ENCODE measurements at regions not wholly inside any gene's neighbourhood (a gene's known extent, or its start where the extent isn't known, plus 50 kb on each side); places are given as distances from the start of the nearest gene placed in this dataset.

GRCh38 chr6:134619789-134620188 is 301.9 kb upstream of the SGK1 start:
- no peak overlapping the region for H3K4me2 ChIP-seq
- CTCF ChIA-PET = interaction anchor here (1.3 to 1.6 kb wide), 3 partner anchors 16 to 197 kb away, joined by 3 to 5 read pairs (median 4); no protein-coding TSS in a partner anchor
- no peaks in the 10 kb centered on the region for H3K4me1 ChIP-seq
- FAIRE-seq (no peak), DNase-seq (ENCODE audit: low read depth in 1 of 2, low spot score in 1 of 2) (no peak), ATAC-seq (no peak)
- POLR2A ChIA-PET = no interaction called here
- no peaks in the 10 kb centered on the region for H3K9me3 ChIP-seq
- 80% methylated on average over 4 of the region's 4 CpGs for WGBS (ENCODE audit: missing lambda C conversion rate)
- no peak for TF ChIP-seq CHD4 (IDR thresholded peaks at IDR 0.05; ENCODE audit: borderline replicate concordance)
- TF ChIP-seq, protein P1, sequence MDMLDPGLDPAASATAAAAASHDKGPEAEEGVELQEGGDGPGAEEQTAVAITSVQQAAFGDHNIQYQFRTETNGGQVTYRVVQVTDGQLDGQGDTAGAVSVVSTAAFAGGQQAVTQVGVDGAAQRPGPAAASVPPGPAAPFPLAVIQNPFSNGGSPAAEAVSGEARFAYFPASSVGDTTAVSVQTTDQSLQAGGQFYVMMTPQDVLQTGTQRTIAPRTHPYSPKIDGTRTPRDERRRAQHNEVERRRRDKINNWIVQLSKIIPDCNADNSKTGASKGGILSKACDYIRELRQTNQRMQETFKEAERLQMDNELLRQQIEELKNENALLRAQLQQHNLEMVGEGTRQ (IDR thresholded peaks at IDR 0.05) = no peak
- TF ChIP-seq MAFK (IDR thresholded peaks at IDR 0.05; ENCODE audit: partially characterized antibody) = no peak
- no peak for TF ChIP-seq TFCP2L1 (CRISPR knock-in tag; IDR thresholded peaks at IDR 0.05)
- H3K27ac ChIP-seq = peak overlapping the region in 1 of 2 experiments; percentile 24; a peak in 1 of 6 replicates
- no peak overlapping the region for H3K4me3 ChIP-seq

GRCh38 chr6:134619077-134619476 is 301.2 kb upstream of the SGK1 start:
- H3K27ac ChIP-seq = no peak overlapping the region

GRCh38 chr6:134614606-134615485 is 296.9 kb upstream of the SGK1 start:
- Histone ChIP-seq H3K27ac (no peak overlapping the region), H3K9me3 (peaks cover 5% of the 10 kb centered on the region; the same call in 1 of the 3 replicates), H3K4me1 (no peaks in the 10 kb centered on the region), H3K4me3 (no peak overlapping the region), H3K4me2 (no peak overlapping the region)
- TF ChIP-seq PHF8 (IDR thresholded peaks at IDR 0.05; ENCODE audit: borderline replicate concordance, low read depth) = no peak
- TF ChIP-seq HOXA7 (CRISPR knock-in tag; IDR thresholded peaks at IDR 0.05) = no peak
- TF ChIP-seq NFE2L2 (conservative IDR thresholded peaks at IDR 0.05; ENCODE audit: low read length) = no peak
- TF ChIP-seq EHF (CRISPR knock-in tag; IDR thresholded peaks at IDR 0.05) = no peak
- TF ChIP-seq HOXB13 (CRISPR knock-in tag; IDR thresholded peaks at IDR 0.05; ENCODE audit: low read depth) = no peak
- TF ChIP-seq CBX8 (IDR thresholded peaks at IDR 0.05) = no peak
- no peak for TF ChIP-seq KDM5A (IDR thresholded peaks at IDR 0.05)
- no peak for TF ChIP-seq MAFK (IDR thresholded peaks at IDR 0.05; ENCODE audit: partially characterized antibody)
- no peak for TF ChIP-seq RARB (CRISPR knock-in tag; IDR thresholded peaks at IDR 0.05)
- no peak for TF ChIP-seq ZNF302 (CRISPR knock-in tag; IDR thresholded peaks at IDR 0.05)
- TF ChIP-seq, protein P2, sequence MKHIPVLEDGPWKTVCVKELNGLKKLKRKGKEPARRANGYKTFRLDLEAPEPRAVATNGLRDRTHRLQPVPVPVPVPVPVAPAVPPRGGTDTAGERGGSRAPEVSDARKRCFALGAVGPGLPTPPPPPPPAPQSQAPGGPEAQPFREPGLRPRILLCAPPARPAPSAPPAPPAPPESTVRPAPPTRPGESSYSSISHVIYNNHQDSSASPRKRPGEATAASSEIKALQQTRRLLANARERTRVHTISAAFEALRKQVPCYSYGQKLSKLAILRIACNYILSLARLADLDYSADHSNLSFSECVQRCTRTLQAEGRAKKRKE (CRISPR knock-in tag; IDR thresholded peaks at IDR 0.05; ENCODE audit: low read depth) = no peak
- TF ChIP-seq SMC3 (IDR thresholded peaks at IDR 0.05) = no peak
- FAIRE-seq = no peak
- ChIA-PET POLR2A (no interaction called here), CTCF (no interaction called here)
- DNase-seq (ENCODE audit: low read depth in 1 of 2, low spot score in 1 of 2) = no peak
- WGBS (ENCODE audit: missing lambda C conversion rate) = 82% methylated on average over 5 of the region's 5 CpGs
- ATAC-seq = no peak

More at GRCh38 chr6:134619077-134619476, 301.2 kb upstream of the SGK1 start:
- no peak for DNase-seq (ENCODE audit: low read depth in 1 of 2, low spot score in 1 of 2)
- TF ChIP-seq, protein P3, sequence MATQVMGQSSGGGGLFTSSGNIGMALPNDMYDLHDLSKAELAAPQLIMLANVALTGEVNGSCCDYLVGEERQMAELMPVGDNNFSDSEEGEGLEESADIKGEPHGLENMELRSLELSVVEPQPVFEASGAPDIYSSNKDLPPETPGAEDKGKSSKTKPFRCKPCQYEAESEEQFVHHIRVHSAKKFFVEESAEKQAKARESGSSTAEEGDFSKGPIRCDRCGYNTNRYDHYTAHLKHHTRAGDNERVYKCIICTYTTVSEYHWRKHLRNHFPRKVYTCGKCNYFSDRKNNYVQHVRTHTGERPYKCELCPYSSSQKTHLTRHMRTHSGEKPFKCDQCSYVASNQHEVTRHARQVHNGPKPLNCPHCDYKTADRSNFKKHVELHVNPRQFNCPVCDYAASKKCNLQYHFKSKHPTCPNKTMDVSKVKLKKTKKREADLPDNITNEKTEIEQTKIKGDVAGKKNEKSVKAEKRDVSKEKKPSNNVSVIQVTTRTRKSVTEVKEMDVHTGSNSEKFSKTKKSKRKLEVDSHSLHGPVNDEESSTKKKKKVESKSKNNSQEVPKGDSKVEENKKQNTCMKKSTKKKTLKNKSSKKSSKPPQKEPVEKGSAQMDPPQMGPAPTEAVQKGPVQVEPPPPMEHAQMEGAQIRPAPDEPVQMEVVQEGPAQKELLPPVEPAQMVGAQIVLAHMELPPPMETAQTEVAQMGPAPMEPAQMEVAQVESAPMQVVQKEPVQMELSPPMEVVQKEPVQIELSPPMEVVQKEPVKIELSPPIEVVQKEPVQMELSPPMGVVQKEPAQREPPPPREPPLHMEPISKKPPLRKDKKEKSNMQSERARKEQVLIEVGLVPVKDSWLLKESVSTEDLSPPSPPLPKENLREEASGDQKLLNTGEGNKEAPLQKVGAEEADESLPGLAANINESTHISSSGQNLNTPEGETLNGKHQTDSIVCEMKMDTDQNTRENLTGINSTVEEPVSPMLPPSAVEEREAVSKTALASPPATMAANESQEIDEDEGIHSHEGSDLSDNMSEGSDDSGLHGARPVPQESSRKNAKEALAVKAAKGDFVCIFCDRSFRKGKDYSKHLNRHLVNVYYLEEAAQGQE (IDR thresholded peaks at IDR 0.05) = no peak
- TF ChIP-seq POLR2A (IDR thresholded peaks at IDR 0.05; ENCODE audit: low read length) (no peak), TFCP2L1 (CRISPR knock-in tag; IDR thresholded peaks at IDR 0.05) (no peak), RFX5 (IDR thresholded peaks at IDR 0.05) (no peak), BHLHE40 (IDR thresholded peaks at IDR 0.05; ENCODE audit: low read depth, low read length) (no peak), MYC (IDR thresholded peaks at IDR 0.05; ENCODE audit: borderline replicate concordance, low read length) (no peak), NFE2L2 (conservative IDR thresholded peaks at IDR 0.05; ENCODE audit: low read length) (no peak), POLR2AphosphoS2 (conservative IDR thresholded peaks at IDR 0.05; ENCODE audit: low read length) (no peak), FOSB (CRISPR knock-in tag; IDR thresholded peaks at IDR 0.05) (no peak), RCOR1 (IDR thresholded peaks at IDR 0.05; ENCODE audit: low read depth, low read length) (no peak), CEBPB (IDR thresholded peaks at IDR 0.05) (no peak), PHF8 (IDR thresholded peaks at IDR 0.05; ENCODE audit: borderline replicate concordance, low read depth) (no peak), JUNB (IDR thresholded peaks at IDR 0.05) (no peak), HDAC2 (IDR thresholded peaks at IDR 0.05) (no peak), KDM5A (IDR thresholded peaks at IDR 0.05) (no peak), NR3C1 (IDR thresholded peaks at IDR 0.05) (no peak)
- TF ChIP-seq, protein P2 (CRISPR knock-in tag; IDR thresholded peaks at IDR 0.05; ENCODE audit: low read depth) = no peak
- TF ChIP-seq, protein P4, sequence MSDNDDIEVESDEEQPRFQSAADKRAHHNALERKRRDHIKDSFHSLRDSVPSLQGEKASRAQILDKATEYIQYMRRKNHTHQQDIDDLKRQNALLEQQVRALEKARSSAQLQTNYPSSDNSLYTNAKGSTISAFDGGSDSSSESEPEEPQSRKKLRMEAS (IDR thresholded peaks at IDR 0.05) = no peak
- CTCF ChIA-PET = interaction anchor here (0.6 to 1.6 kb wide), 3 partner anchors 22 to 197 kb away, joined by 3 to 5 read pairs (median 3); no protein-coding TSS in a partner anchor
- Histone ChIP-seq H3K4me2 (no peak overlapping the region), H3K4me3 (no peak overlapping the region), H3K9me3 (no peaks in the 10 kb centered on the region), H3K4me1 (no peaks in the 10 kb centered on the region)
- ATAC-seq = no peak
- WGBS (ENCODE audit: missing lambda C conversion rate) = 91% methylated on average over 5 of the region's 5 CpGs
- POLR2A ChIA-PET = no interaction called here
- no peak for FAIRE-seq
